GM18951 (cell line): ENCODE measurements at regions not wholly inside any gene's neighbourhood (a gene's known extent, or its start where the extent isn't known, plus 50 kb on each side); places are given as distances from the start of the nearest gene placed in this dataset.
"Not testable (repeated sequence)": the region's sequence is repeated elsewhere in the genome, so short reads cannot be mapped to it uniquely, and the experiment has no call there.

Source experiments
- POLR2A ChIP-seq: IDR thresholded peaks from 4 replicates; pipeline ENCODE4 v1.6.1; 2011; ENCODE audit warnings: mild to moderate bottlenecking; ENCODE audit not compliant: insufficient read length, insufficient read depth; ENCODE audit errors: extremely low read depth
- in situ Hi-C: fragments of 300-500 bp; cut with MboI; formaldehyde crosslinking; loops from one replicate; pipeline ENCODE4 v1.12.0; 2022; ENCODE audit warnings: low sequenced_read_pairs, mixed read lengths, inconsistent platforms; ENCODE audit not compliant: unreplicated experiment

DNA sequence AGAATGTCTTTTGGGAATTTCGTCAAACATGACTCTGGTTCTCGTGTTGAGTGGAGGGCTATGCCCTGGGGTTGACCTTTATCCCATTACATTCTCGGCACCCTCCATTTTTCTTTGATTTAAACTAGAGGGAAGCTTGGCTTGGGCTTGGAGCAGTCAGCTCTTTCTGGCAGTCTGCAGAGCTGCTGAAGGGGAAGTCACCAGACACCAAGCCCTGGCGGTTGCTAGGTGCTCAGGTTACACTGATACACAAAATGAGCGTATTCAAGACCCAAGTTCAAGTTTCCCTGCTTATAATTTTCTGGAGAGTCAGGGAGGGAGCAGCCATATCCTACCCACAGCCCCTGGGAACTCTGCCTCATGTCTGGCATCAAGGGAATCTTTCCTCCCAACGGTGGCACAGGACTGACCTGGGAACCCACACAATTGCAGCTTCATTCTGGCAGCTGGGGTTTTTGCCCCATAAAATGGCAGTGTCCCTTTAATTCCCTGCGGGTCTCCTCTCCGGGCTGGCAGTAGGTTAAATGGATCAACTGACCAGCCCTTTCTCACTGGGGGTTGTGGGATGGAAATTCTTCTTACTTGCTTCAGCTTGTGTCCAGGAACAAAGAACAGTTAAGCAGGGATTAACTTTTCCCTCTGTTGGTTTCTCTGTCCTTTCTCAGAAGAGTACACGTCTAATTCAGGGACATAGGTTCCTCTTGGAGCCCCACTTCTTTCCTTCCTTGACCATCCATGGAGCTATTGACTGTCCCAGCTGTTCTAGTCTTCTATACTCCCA is 110.0 kb upstream of the DLG1 start:
- TF ChIP-seq POLR2A: no peak
- in situ Hi-C loops: no loop called here

DNA sequence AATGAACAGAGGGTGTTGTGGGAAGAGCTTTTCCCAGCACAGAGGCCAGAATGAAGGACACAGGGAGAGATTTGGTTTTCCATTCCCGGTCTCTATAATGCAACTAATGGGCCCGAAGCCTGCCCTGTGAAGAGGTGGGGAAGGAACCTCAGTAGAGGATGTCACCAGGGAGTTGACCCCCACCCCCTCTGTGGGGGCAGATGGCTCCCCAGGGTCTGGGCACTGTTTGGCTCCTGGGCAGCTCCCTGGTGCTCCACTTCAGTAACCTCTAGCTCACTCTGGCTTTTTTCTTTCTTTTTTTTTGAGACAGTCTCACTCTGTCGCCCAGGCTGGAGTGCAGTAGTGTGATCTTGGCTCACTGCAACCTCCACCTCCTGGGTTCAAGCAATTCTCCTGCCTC is 109.1 kb upstream of the DLG1 start:
- in situ Hi-C loops: no loop called here
- no peak for TF ChIP-seq POLR2A

DNA sequence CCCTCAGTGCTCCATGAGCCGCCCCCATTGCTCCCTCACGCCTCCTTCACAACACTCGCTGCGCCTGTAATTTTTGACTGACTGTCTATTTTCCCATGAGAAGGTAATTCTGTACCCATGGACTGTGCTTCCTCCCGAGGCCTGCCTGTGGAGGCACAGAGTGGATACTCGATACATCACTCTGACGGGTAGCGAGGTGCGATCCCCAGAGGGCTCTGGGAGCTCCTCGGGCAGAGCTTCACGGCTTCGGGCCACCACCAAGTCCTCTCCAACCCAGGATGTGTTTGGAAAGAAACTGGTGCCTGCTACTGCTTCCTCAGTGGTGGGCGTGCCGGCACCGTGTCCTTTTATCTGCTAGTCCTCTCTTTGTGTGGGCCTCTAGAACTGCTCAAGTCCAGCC is 108.6 kb upstream of the DLG1 start:
- in situ Hi-C loops: no loop called here
- no peak for TF ChIP-seq POLR2A

DNA sequence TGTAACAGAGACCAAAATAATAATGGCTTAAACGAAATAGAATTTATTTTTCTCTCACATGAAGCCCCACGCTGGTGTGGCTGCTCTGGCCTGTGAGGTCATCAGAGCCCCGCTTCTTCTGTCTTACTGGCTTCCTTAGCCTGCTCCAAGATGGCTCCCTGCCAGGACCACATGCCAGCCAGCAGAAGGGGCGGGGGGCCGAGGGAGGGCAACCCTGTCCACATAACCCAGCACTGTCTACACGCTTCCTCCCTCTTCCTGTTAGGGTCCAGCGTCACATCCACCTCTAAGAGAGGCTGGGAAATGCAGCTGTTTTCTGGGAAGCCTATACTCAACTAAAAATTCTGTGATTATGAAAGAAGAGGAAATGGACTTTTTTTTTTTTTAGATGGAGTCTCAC is 107.9 kb upstream of the DLG1 start:
- in situ Hi-C loops: no loop called here
- TF ChIP-seq POLR2A: no peak

DNA sequence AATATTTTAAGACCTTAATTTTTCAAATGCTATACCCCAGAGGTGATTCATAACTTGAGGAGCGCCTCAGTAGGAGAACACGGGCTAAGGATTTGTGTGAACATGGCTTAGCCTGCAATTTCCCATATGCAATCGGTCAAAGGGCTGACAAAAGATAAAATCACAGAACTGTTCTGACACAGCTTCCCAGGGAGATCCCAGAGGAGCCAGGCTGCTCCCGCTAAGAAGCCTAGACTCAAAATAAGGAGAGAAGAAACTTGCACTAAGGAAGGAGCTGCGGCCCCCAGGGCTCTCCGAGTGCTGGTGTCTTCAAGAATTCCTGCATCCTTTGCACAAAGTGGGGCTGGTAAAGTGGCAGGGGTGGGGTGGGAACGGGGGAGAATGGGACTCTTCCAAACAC is 106.3 kb upstream of the DLG1 start:
- in situ Hi-C loops: no loop called here
- no peak for TF ChIP-seq POLR2A

DNA sequence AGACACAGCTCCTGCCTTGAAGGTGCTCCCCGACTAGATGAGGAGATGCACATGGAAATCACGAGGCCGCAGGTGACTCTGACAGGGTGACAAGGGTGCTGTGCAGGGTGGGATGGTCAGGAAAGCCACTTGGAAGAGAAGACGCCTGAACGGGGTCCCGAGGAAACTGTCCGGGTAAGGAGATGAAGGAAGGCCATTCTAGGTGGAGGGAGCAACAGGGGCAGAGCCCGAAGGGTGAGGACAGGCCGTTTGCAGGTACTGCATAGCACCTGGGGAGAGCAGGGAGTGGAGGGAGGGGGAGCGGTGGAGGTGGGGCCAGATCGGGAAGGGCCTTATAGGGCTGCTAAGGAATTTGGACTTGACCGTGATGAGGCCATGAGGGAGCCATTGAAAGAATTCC is 105.6 kb upstream of the DLG1 start:
- in situ Hi-C loops: no loop called here
- TF ChIP-seq POLR2A: no peak

DNA sequence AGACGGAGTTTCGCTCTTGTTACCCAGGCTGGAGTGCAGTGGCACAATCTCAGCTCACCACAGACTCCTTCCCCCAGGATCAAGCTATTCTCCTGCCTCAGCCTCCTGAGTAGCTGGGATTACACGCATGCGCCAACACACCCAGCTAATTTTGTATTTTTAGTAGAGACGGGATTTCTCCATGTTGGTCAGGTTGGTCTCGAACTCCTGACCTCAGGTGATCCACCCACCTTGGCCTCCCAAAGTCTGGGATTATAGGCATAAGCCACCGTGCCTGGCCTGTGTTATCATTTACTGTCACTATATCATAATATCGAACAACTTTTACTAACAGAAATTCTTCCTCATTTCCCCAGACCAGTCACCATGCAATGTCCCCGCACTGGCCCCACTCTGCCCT is 104.0 kb upstream of the DLG1 start:
- in situ Hi-C loops: not testable (repeated sequence)

DNA sequence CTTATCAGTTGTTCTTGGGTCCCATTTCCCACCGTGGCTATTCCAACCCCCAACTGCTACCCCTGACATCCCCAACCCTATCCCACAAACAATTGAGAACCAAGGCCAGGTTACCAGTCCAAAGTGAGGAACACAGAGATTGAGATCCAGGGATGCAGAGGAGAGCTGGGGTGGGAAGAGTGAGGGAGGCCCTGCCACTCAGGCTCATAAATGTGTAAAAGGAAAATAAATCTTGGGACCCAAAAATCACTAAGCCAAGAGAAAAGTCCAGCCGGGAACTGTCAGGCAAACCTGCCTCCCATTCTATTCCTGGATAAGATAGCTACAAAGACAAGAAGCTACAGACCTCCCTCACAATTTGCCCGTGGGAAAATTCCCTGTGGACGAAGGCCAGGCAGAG is 101.1 kb upstream of the DLG1 start:
- TF ChIP-seq POLR2A: no peak
- in situ Hi-C loops: no loop called here

DNA sequence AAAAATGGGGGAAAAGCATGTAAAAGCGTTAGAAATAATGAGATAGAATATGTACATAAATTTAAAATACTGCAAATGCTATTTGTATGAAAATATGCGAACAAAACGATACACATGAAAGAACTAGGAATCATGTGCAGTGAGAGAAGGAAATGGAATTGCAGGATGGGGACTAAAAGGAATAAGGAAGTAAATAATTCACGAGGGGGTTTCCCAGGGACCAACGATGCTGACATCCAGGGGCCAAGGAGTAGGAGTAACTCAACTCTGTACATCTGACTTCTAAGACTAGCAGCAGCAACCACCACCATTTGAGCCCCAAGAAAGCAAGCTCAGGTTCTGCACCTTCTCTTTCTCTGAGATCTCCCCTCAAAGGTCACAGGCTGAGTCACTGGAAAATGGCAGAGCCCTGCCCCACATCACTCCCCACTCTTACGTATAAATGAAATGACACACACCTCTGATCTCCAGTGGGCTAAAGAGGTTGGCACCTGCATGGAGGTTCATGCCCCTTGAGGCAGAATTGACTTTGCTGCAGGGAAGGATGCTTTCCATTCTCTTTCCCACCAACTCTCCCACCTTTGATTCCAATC is 100.0 kb upstream of the DLG1 start:
- in situ Hi-C loops: no loop called here

DNA sequence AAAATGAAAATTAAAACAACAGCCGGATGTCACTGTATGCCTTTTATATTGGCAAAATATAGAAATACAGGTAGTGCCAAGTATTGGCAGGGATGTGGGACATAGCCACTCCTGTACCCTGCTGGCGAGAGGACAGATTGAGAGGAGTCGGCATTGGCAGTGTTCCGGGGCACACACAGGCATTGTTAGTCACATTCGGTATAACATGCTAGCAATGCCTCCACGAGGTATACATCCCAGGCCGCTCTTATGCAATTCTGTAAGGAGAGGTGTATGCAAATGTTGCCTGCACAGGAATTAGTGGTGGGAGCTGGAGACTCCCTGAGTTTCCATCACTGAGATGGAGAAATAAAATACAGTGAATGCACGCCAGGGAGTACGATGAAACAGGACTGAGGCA is 99.4 kb upstream of the DLG1 start:
- in situ Hi-C loops: no loop called here
- TF ChIP-seq POLR2A: no peak

More for the DNA sequence above, 100.0 kb upstream of the DLG1 start:
- no peak for TF ChIP-seq POLR2A

DNA sequence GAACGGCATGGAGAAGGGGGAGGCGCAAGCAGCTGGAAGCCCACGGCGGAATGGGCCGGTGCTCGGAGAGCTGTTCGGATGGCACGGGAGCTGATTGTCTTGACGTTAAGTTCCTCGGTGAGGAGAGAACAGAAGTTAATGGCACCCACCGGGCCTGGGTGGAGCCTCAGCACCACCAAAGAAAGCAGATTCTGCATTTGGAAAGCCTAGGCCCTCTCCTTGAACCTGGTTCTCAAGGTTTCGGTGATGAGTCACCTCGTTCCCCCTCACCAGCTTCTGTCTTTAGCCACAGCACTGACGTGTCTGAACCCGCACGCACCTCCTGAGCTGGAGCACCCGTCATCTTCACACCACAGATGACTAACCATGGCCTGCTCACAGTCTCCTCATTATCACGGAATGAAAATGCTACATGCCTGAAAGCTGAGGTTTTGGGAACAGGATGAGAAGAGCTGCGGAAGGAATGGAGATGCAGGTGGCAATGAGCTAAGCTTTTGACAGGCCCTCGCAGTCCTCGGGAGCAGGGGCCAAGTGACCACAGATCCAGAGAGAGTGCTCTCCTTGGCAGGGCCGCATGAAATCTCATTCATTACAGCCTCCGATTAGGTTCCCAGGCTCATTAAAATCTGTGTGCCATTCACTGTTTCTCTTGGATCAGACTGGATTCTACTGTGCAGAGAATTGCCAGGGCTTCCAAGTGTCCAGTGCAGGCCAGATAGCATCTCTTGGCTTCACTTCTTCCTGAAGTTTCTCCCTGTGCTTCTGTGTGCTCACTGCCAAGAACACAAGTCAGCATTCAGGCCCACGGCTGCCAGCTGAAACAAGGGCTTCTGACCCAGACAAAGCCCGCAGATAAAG is 96.3 kb upstream of the DLG1 start:
- no peak for TF ChIP-seq POLR2A
- in situ Hi-C loops: no loop called here

DNA sequence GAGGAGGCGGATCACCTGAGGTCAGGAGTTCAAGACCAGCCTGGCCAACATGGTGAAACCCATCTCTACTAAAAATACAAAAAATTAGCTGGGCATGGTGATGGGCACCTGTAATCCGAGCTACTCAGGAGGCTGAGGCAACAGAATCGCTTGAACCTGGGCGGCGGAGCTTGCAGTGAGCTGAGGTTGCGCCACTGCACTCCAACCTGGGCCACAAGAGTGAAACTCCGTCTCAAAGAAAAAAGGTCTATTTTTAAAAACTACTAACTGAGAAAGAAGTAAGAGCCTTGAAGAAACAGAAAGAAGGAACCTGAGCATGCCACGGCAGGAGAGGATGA is 95.7 kb upstream of the DLG1 start:
- in situ Hi-C loops: not testable (repeated sequence)

DNA sequence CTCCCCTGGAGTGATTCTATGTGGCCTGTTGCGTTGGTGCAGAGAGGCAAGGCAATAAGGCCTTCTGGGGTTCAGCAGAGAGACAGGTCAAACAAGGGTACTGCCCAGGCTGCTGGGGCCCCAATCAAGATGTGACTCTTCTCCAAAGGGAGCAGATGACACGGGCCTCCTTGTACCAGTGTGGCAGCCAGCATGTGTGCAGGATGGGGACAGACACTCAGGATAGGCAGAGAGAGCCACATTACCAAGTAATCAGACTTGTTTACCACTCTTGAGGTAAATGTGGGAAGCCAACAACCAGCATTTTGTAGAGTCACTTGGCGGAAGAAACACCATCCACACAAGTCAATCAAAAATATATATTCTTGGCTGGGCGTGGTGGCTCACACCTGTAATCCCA is 95.3 kb upstream of the DLG1 start:
- no peak for TF ChIP-seq POLR2A
- in situ Hi-C loops: no loop called here

DNA sequence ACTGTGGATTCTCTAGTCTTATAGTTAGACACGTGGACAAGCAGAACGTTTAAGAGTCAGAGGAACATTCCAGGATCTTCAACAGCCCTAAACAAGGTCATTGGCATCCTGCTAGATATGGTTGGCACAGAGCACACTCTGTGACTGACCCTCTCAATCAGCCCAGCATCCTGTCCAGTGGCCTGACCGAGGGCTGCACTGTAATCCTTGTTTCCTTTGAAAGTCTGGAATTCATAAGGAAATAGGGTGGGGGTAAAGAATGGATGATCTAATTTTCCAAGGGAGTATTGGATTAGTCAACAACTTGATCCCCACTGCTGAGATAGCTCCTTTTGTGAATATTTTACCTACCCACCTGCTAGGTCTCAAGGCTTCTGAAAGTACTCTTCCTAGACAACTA is 94.5 kb upstream of the DLG1 start:
- no peak for TF ChIP-seq POLR2A
- in situ Hi-C loops: no loop called here
